ENCODE measurements at regions not wholly inside any gene's neighbourhood (a gene's known extent, or its start where the extent isn't known, plus 50 kb on each side); places are given as distances from the start of the nearest gene placed in this dataset.

- TF ChIP-seq GATA3 (IDR thresholded peaks at IDR 0.05; ENCODE audit: low read depth, low read length), result no peak
These were observed 777.7 kb downstream of the STIM2 start for GRCh38 chr4:27638163-27638915.

- no peak for TF ChIP-seq GATA2 (IDR thresholded peaks at IDR 0.05; ENCODE audit: low read depth, low read length)
- TF ChIP-seq GATA3 (IDR thresholded peaks at IDR 0.05; ENCODE audit: low read depth, low read length), result no peak
These were observed 782.5 kb downstream of the STIM2 start for GRCh38 chr4:27643101-27643500.

- TF ChIP-seq GATA3 (IDR thresholded peaks at IDR 0.05; ENCODE audit: low read depth, low read length) (no peak), GATA2 (IDR thresholded peaks at IDR 0.05; ENCODE audit: low read depth, low read length) (no peak)
These were observed 787.8 kb downstream of the STIM2 start for GRCh38 chr4:27648416-27648815.

- TF ChIP-seq GATA2 (IDR thresholded peaks at IDR 0.05; ENCODE audit: low read depth, low read length) (no peak), GATA3 (IDR thresholded peaks at IDR 0.05; ENCODE audit: low read depth, low read length) (no peak)
These were observed 801.8 kb downstream of the STIM2 start for GRCh38 chr4:27662426-27662825.

GRCh38 chr4:27666943-27667342 lies 806.3 kb downstream of the STIM2 start:
- TF ChIP-seq GATA3 (IDR thresholded peaks at IDR 0.05; ENCODE audit: low read depth, low read length) (no peak), GATA2 (IDR thresholded peaks at IDR 0.05; ENCODE audit: low read depth, low read length) (no peak)

- TF ChIP-seq GATA3 (IDR thresholded peaks at IDR 0.05; ENCODE audit: low read depth, low read length), result no peak
- no peak for TF ChIP-seq GATA2 (IDR thresholded peaks at IDR 0.05; ENCODE audit: low read depth, low read length)
These were observed 807.4 kb downstream of the STIM2 start for GRCh38 chr4:27668001-27668400.

- TF ChIP-seq GATA2 (IDR thresholded peaks at IDR 0.05; ENCODE audit: low read depth, low read length) (no peak), GATA3 (IDR thresholded peaks at IDR 0.05; ENCODE audit: low read depth, low read length) (no peak)
These were observed 817.4 kb downstream of the STIM2 start for GRCh38 chr4:27678027-27678426.

GRCh38 chr4:27684610-27685011 lies 824.0 kb downstream of the STIM2 start:
- TF ChIP-seq GATA2 (IDR thresholded peaks at IDR 0.05; ENCODE audit: low read depth, low read length), result no peak

GRCh38 chr4:27685091-27685490 lies 824.5 kb downstream of the STIM2 start:
- TF ChIP-seq GATA3 (IDR thresholded peaks at IDR 0.05; ENCODE audit: low read depth, low read length), result no peak
- no peak for TF ChIP-seq GATA2 (IDR thresholded peaks at IDR 0.05; ENCODE audit: low read depth, low read length)

- TF ChIP-seq GATA3 (IDR thresholded peaks at IDR 0.05; ENCODE audit: low read depth, low read length), result no peak
- no peak for TF ChIP-seq GATA2 (IDR thresholded peaks at IDR 0.05; ENCODE audit: low read depth, low read length)
These were observed 825.3 kb downstream of the STIM2 start for GRCh38 chr4:27685947-27686346.

GRCh38 chr4:27692158-27692557 lies 831.5 kb downstream of the STIM2 start:
- TF ChIP-seq GATA2 (IDR thresholded peaks at IDR 0.05; ENCODE audit: low read depth, low read length) (no peak), GATA3 (IDR thresholded peaks at IDR 0.05; ENCODE audit: low read depth, low read length) (no peak)

GRCh38 chr4:27692868-27693634 lies 832.4 kb downstream of the STIM2 start:
- TF ChIP-seq GATA2 (IDR thresholded peaks at IDR 0.05; ENCODE audit: low read depth, low read length) (no peak), GATA3 (IDR thresholded peaks at IDR 0.05; ENCODE audit: low read depth, low read length) (no peak)

GRCh38 chr4:27701606-27702005 lies 841.0 kb downstream of the STIM2 start:
- TF ChIP-seq GATA3 (IDR thresholded peaks at IDR 0.05; ENCODE audit: low read depth, low read length) (no peak), GATA2 (IDR thresholded peaks at IDR 0.05; ENCODE audit: low read depth, low read length) (no peak)

GRCh38 chr4:27702730-27703431 lies 842.2 kb downstream of the STIM2 start:
- TF ChIP-seq GATA3 (IDR thresholded peaks at IDR 0.05; ENCODE audit: low read depth, low read length) (no peak), GATA2 (IDR thresholded peaks at IDR 0.05; ENCODE audit: low read depth, low read length) (no peak)

- TF ChIP-seq GATA2 (IDR thresholded peaks at IDR 0.05; ENCODE audit: low read depth, low read length) (no peak), GATA3 (IDR thresholded peaks at IDR 0.05; ENCODE audit: low read depth, low read length) (no peak)
These were observed 843.1 kb downstream of the STIM2 start for GRCh38 chr4:27703771-27704170.

Measured in SH-SY5Y (cell line).